NCI-H2171 treated with DMSO at 0.1 percent for 48 hours (cell line): ENCODE measurements at regions not wholly inside any gene's neighbourhood (a gene's known extent, or its start where the extent isn't known, plus 50 kb on each side); places are given as distances from the start of the nearest gene placed in this dataset.

ENCODE experiments used
- DNase-seq: peaks from one replicate; lab custom pipeline; 2025; lab: John Stamatoyannopoulos, UW

- DNase-seq, result no peak
Observed at GRCh38 chr12:14278294-14278953, 87.1 kb upstream of the ATF7IP start.

GRCh38 chr12:14279845-14280244 lies 85.6 kb upstream of the ATF7IP start:
- DNase-seq, result no peak

- DNase-seq, result no peak
Observed at GRCh38 chr12:14280921-14281320, 84.6 kb upstream of the ATF7IP start.

- no peak for DNase-seq
Observed at GRCh38 chr12:14281539-14281938, 83.9 kb upstream of the ATF7IP start.

- DNase-seq, result no peak
Observed at GRCh38 chr12:14283489-14284144, 81.9 kb upstream of the ATF7IP start.

- no peak for DNase-seq
Observed at GRCh38 chr12:14284184-14284722, 81.2 kb upstream of the ATF7IP start.

GRCh38 chr12:14289601-14290000 lies 75.9 kb upstream of the ATF7IP start:
- DNase-seq, result no peak

- DNase-seq, result no peak
Observed at GRCh38 chr12:14290951-14291350, 74.5 kb upstream of the ATF7IP start.

- peak; percentile 41 for DNase-seq
Observed at GRCh38 chr12:14303661-14304155, 61.8 kb upstream of the ATF7IP start.

GRCh38 chr12:14307004-14307403 lies 58.5 kb upstream of the ATF7IP start:
- DNase-seq, result no peak

GRCh38 chr12:14308516-14308915 lies 57.0 kb upstream of the ATF7IP start:
- DNase-seq, result no peak

- DNase-seq, result no peak
Observed at GRCh38 chr12:14310866-14311265, 54.6 kb upstream of the ATF7IP start.

- no peak for DNase-seq
Observed at GRCh38 chr12:14313379-14314138, 51.9 kb upstream of the ATF7IP start.

- no peak for DNase-seq
Observed at GRCh38 chr12:14314801-14315200, 50.7 kb upstream of the ATF7IP start.

GRCh38 chr12:14315501-14315900 lies 50.0 kb upstream of the ATF7IP start:
- DNase-seq, result no peak
